ENCODE measurements at regions not wholly inside any gene's neighbourhood (a gene's known extent, or its start where the extent isn't known, plus 50 kb on each side); places are given as distances from the start of the nearest gene placed in this dataset.

GRCh38 chr3:102124282-102124681 lies 275.0 kb downstream of the NFKBIZ start:
- TF ChIP-seq CTCF (IDR thresholded peaks at IDR 0.05) (no peak), ZFX (IDR thresholded peaks at IDR 0.05; ENCODE audit: borderline replicate concordance) (no peak)
